MCF 10A (cell line): ENCODE measurements at regions not wholly inside any gene's neighbourhood (a gene's known extent, or its start where the extent isn't known, plus 50 kb on each side); places are given as distances from the start of the nearest gene placed in this dataset.

Source experiments
- BruUV-seq: library from RNA; stranded (reverse); fragments of 400-500 nt; replicated peaks from 2 replicates; lab custom pipeline; 2021; lab: Mats Ljungman, UMichigan
- CTCF ChIA-PET: fragments of 300-600 bp; sonication (Branson Sonifier 250); formaldehyde crosslinking; extraction: SDS; loops from one replicate; lab custom pipeline; 2021; ENCODE audit warnings: antibody characterized with exemption, inconsistent platforms; lab: Yijun Ruan, JAX
- POLR2A ChIA-PET: fragments of 300-600, 350-650 bp; sonication (Branson Sonifier 250); formaldehyde crosslinking; extraction: SDS; loops from one replicate; lab custom pipeline; 2020; ENCODE audit warnings: antibody characterized with exemption, inconsistent platforms; lab: Yijun Ruan, JAX
- DNase-seq: peaks from one replicate; pipeline ENCODE4 v3.0.0-alpha.2; 2018; ENCODE audit not compliant: unreplicated experiment
- H3K27ac Mint-ChIP-seq: one replicate; pipeline ENCODE4 v1.8.0; 2022; ENCODE audit warnings: mild to moderate bottlenecking, low read depth, mixed read lengths; ENCODE audit not compliant: unreplicated experiment
- H3K27me3 Mint-ChIP-seq: one replicate; pipeline ENCODE4 v1.8.0; 2022; ENCODE audit warnings: mixed read lengths; ENCODE audit not compliant: insufficient read depth, unreplicated experiment
- H3K36me3 Mint-ChIP-seq: one replicate; pipeline ENCODE4 v1.8.0; 2022; ENCODE audit warnings: mild to moderate bottlenecking, moderate library complexity, mixed read lengths; ENCODE audit not compliant: insufficient read depth, unreplicated experiment
- H3K4me1 Mint-ChIP-seq: one replicate; pipeline ENCODE4 v1.8.0; 2022; ENCODE audit warnings: mixed read lengths; ENCODE audit not compliant: insufficient read depth, unreplicated experiment
- H3K4me3 Mint-ChIP-seq: one replicate; pipeline ENCODE4 v1.8.0; 2022; ENCODE audit warnings: mild to moderate bottlenecking, moderate library complexity, mixed read lengths; ENCODE audit not compliant: unreplicated experiment
- H3K9me3 Mint-ChIP-seq: one replicate; pipeline ENCODE4 v1.8.0; 2022; ENCODE audit warnings: mixed read lengths; ENCODE audit not compliant: unreplicated experiment
- intact Hi-C: fragments of 100-400 bp; cut with micrococcal nuclease; formaldehyde crosslinking; loops from 2 replicates; pipeline ENCODE4 v1.14.1; 2022
- TF ChIP-seq, protein P1 (sequence below): fragments of 200-600 bp; IDR thresholded peaks from one replicate; pipeline ENCODE4 v1.8.0; 2022; ENCODE audit warnings: antibody characterized with exemption, mild to moderate bottlenecking; ENCODE audit not compliant: unreplicated experiment

DNA sequence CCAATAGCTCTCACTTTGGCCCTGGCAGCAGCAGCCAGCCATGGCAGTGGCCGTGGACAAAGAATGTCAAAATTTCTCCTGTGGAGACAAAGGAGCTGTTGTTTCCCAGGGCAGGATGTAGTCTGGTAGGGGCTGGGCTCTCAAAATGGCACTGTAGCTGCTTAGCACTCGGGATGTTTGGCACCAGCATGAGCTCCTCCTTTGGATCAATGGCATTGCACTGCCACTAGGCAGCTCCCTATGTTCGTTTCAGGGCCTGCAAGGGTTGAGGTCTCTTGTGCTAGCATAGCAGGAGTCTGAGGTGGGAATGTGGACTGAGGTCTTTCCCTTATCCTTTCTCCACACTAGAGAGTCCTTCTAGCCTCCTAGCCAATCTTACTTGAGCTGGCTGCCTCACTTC, 948.8 kb upstream of the FAM98A start:
- Mint-ChIP-seq H3K9me3 (peaks cover 6% of the 10 kb centered on the region), H3K36me3 (no peaks in the 10 kb centered on the region), H3K4me3 (no peak overlapping the region), H3K4me1 (peaks cover 11% of the 10 kb centered on the region), H3K27me3 (no peaks in the 10 kb centered on the region), H3K27ac (no peak overlapping the region)
- CTCF ChIA-PET = interaction anchor here (0.7 to 2.5 kb wide), 3 partner anchors 22 to 1413 kb away, joined by 3 to 10 read pairs (median 5); no protein-coding TSS in a partner anchor
- BruUV-seq = no TSS peak
- TF ChIP-seq, protein P1, sequence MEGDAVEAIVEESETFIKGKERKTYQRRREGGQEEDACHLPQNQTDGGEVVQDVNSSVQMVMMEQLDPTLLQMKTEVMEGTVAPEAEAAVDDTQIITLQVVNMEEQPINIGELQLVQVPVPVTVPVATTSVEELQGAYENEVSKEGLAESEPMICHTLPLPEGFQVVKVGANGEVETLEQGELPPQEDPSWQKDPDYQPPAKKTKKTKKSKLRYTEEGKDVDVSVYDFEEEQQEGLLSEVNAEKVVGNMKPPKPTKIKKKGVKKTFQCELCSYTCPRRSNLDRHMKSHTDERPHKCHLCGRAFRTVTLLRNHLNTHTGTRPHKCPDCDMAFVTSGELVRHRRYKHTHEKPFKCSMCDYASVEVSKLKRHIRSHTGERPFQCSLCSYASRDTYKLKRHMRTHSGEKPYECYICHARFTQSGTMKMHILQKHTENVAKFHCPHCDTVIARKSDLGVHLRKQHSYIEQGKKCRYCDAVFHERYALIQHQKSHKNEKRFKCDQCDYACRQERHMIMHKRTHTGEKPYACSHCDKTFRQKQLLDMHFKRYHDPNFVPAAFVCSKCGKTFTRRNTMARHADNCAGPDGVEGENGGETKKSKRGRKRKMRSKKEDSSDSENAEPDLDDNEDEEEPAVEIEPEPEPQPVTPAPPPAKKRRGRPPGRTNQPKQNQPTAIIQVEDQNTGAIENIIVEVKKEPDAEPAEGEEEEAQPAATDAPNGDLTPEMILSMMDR = no peak
- intact Hi-C loops = no loop called here
- POLR2A ChIA-PET = interaction anchor here (0.7 kb wide), 1 partner anchor 197 kb away, joined by 3 read pairs; no protein-coding TSS in a partner anchor
- DNase-seq = no peak

DNA sequence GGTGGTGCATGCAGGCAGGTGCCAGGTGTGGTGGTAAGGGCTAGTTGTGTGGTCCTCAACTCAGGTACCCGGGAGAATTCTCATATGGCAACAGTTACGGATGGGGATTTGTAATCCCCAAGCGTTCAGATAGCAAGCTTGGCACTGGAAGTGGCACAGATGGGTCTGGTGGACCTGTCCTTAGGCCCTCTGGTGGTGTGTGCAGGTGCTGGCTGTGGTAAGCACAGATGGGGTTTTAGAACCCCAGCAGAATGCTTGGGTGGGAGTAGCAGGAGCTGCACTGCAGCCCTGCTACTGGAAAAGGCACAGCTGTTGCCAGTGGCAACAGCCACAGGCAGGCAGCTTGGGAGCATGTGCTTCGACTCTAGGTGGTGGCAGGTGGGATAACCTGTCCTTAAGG, 948.2 kb upstream of the FAM98A start:
- Mint-ChIP-seq H3K4me1 (peaks cover 11% of the 10 kb centered on the region), H3K36me3 (no peaks in the 10 kb centered on the region), H3K27ac (no peak overlapping the region), H3K4me3 (no peak overlapping the region), H3K27me3 (no peaks in the 10 kb centered on the region), H3K9me3 (peaks cover 6% of the 10 kb centered on the region)
- POLR2A ChIA-PET = interaction anchor here (0.7 kb wide), 1 partner anchor 197 kb away, joined by 3 read pairs; no protein-coding TSS in a partner anchor
- TF ChIP-seq, protein P1 = no peak
- intact Hi-C loops = no loop called here
- no peak for DNase-seq
- CTCF ChIA-PET = interaction anchor here (1.0 to 2.5 kb wide), 2 partner anchors 23 to 24 kb away, joined by 5 to 10 read pairs; no protein-coding TSS in a partner anchor
- BruUV-seq = no TSS peak

DNA sequence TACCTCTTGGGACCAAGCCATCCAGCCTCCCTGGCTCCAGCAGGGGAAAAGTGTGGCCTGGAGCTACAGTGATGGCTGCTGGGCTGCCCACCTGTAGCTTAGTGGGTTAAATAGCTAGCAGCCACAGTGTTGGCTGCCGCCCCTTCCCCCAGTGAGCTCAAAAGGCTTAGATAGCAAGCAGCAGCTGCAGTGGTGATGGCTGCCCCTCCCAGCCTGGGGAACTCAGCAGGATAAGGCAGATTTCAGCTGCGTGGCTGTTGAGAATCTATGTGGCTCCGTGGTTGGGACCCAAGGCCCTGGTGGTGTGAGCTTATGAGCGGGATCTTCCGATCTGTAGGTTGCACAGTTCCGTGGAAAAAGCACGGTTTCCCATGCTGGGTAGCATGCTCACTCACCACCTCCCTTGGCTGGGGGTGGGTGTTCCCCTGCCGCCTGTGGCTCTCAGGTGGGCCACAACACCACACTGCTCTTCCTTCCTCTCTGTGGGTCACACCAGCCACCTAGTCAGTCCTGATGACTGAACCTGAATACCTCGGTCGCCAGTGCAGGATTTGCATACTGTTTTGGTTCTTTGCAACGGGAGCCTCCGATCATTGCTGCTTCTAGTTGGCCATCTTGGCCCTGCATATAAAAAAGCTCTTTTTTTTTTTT, 946.5 kb upstream of the FAM98A start:
- peaks cover 13% of the 10 kb centered on the region for H3K9me3 Mint-ChIP-seq
- H3K27ac Mint-ChIP-seq = no peak overlapping the region
- peaks cover 11% of the 10 kb centered on the region for H3K4me1 Mint-ChIP-seq
- H3K27me3 Mint-ChIP-seq = no peaks in the 10 kb centered on the region
- BruUV-seq = no TSS peak
- TF ChIP-seq, protein P1 = no peak
- CTCF ChIA-PET = interaction anchor here (0.7 to 1.8 kb wide), 2 partner anchors 24 to 26 kb away, joined by 3 to 6 read pairs; no protein-coding TSS in a partner anchor
- H3K36me3 Mint-ChIP-seq = no peaks in the 10 kb centered on the region
- no peak for DNase-seq
- intact Hi-C loops = no loop called here
- POLR2A ChIA-PET = no interaction called here
- no peak overlapping the region for H3K4me3 Mint-ChIP-seq

DNA sequence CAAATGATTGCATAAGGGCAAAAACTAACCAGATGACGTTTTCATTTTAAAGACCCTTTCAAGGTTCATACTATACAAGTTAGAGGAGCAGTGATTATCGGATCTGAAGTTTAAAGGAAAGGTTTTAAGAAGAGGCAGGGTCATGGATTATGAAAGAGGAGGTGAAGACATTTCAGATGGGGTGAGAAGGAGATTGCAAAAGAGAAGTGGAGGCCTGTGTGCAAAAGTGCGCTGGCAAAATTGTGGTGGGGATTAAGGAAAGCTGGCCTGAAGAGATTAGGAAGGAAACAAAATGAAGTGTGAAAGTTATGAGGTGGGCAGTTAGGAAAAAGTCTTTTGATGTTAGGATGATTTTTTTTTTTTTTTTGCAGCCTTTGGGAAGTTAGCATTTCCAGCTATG, 935.7 kb upstream of the FAM98A start:
- no peak overlapping the region for H3K4me3 Mint-ChIP-seq
- POLR2A ChIA-PET = interaction anchor here (0.7 kb wide), 1 partner anchor 946 kb away, joined by 3 read pairs; no protein-coding TSS in a partner anchor
- DNase-seq = no peak
- peaks cover 20% of the 10 kb centered on the region for H3K9me3 Mint-ChIP-seq
- H3K4me1 Mint-ChIP-seq = no peaks in the 10 kb centered on the region
- BruUV-seq = no TSS peak
- H3K36me3 Mint-ChIP-seq = no peaks in the 10 kb centered on the region
- CTCF ChIA-PET = interaction anchor here (0.6 to 0.9 kb wide), 2 partner anchors 134 to 825 kb away, joined by 4 to 6 read pairs; no protein-coding TSS in a partner anchor
- no peaks in the 10 kb centered on the region for H3K27me3 Mint-ChIP-seq
- intact Hi-C loops = no loop called here
- TF ChIP-seq, protein P1 = no peak
- no peak overlapping the region for H3K27ac Mint-ChIP-seq
